Ovary (tissue), 3 donors: ENCODE measurements at regions not wholly inside any gene's neighbourhood (a gene's known extent, or its start where the extent isn't known, plus 50 kb on each side); places are given as distances from the start of the nearest gene placed in this dataset.

Experiments used
- CTCF ChIP-seq, 3 donors: fragments of 450-650 bp in 2 of 3; fragments of 200-600 bp in 1 of 3; IDR thresholded peaks; one replicate each; pipeline versions ENCODE4 v1.5.1 to v1.8.0; 2016 to 2022; ENCODE audit warnings: antibody characterized with exemption in 3 of 3, mild to moderate bottlenecking in 1 of 3
- POLR2A ChIP-seq: fragments of 450-650 bp; IDR thresholded peaks from one replicate; pipeline ENCODE4 v1.6.1; 2017; ENCODE audit warnings: antibody characterized with exemption, mild to moderate bottlenecking, moderate library complexity
- donor health status: DM: no; HTN: no; CAD: no.

- TF ChIP-seq CTCF (IDR thresholded peaks at IDR 0.05) (no peak), POLR2A (no peak)
Measured at GRCh38 chr3:34884007-34884406, 755.3 kb upstream of the ARPP21 start.
